BE2C (cell line): ENCODE measurements at regions not wholly inside any gene's neighbourhood (a gene's known extent, or its start where the extent isn't known, plus 50 kb on each side); places are given as distances from the start of the nearest gene placed in this dataset.

ENCODE experiments used
- DNase-seq: peaks from one replicate; pipeline ENCODE4 v3.0.0-alpha.2; 2020
- H3K27me3 ChIP-seq: fragments of 250-450 bp; sonication (Bioruptor Pico); 2 replicates; pipeline ENCODE4 v1.5.1; 2020; ENCODE audit warnings: mild to moderate bottlenecking
- H3K36me3 ChIP-seq: fragments of 250-450 bp; sonication (Bioruptor Pico); 2 replicates; pipeline ENCODE4 v1.5.1; 2020; ENCODE audit warnings: mild to moderate bottlenecking
- H3K4me1 ChIP-seq: fragments of 250-450 bp; sonication (Bioruptor Pico); 2 replicates; pipeline ENCODE4 v1.5.1; 2020
- H3K4me3 ChIP-seq: 2 replicates; pipeline ENCODE4 v1.5.1; 2011; ENCODE audit warnings: low read depth, low read length
- H3K9me3 ChIP-seq: fragments of 250-450 bp; sonication (Bioruptor Pico); 2 replicates; pipeline ENCODE4 v1.5.1; 2020
- CTCF ChIP-seq: IDR thresholded peaks from 2 replicates; pipeline ENCODE4 v1.5.1; 2012; ENCODE audit warnings: mild to moderate bottlenecking, low read depth, low read length

- TF ChIP-seq CTCF: no peak
- Histone ChIP-seq H3K4me1 (peaks cover 5% of the 10 kb centered on the region), H3K4me3 (no peak overlapping the region), H3K27me3 (no peaks in the 10 kb centered on the region), H3K36me3 (no peaks in the 10 kb centered on the region), H3K9me3 (no peaks in the 10 kb centered on the region)
- peak; percentile 39 for DNase-seq
These were observed 551.1 kb downstream of the TNS1 start for GRCh38 chr2:217451666-217452065.

GRCh38 chr2:217449444-217449843 lies 553.4 kb downstream of the TNS1 start:
- Histone ChIP-seq H3K27me3 (no peaks in the 10 kb centered on the region), H3K4me3 (no peak overlapping the region)

GRCh38 chr2:217448860-217449259 lies 553.9 kb downstream of the TNS1 start:
- no peak for DNase-seq
- Histone ChIP-seq H3K27me3 (no peaks in the 10 kb centered on the region), H3K9me3 (no peaks in the 10 kb centered on the region), H3K4me1 (peaks cover 5% of the 10 kb centered on the region), H3K4me3 (no peak overlapping the region), H3K36me3 (no peaks in the 10 kb centered on the region)
- no peak for TF ChIP-seq CTCF

More at GRCh38 chr2:217449444-217449843, 553.4 kb downstream of the TNS1 start:
- Histone ChIP-seq H3K36me3 (no peaks in the 10 kb centered on the region), H3K9me3 (no peaks in the 10 kb centered on the region), H3K4me1 (peaks cover 5% of the 10 kb centered on the region)
- DNase-seq: no peak
- TF ChIP-seq CTCF: no peak

- no peak for TF ChIP-seq CTCF
- H3K36me3 ChIP-seq: no peaks in the 10 kb centered on the region
- no peak overlapping the region for H3K4me3 ChIP-seq
- no peaks in the 10 kb centered on the region for H3K9me3 ChIP-seq
- no peak for DNase-seq
- no peaks in the 10 kb centered on the region for H3K4me1 ChIP-seq
- no peaks in the 10 kb centered on the region for H3K27me3 ChIP-seq
These were observed 557.1 kb downstream of the TNS1 start for GRCh38 chr2:217445723-217446122.

GRCh38 chr2:217444932-217445331 lies 557.9 kb downstream of the TNS1 start:
- no peaks in the 10 kb centered on the region for H3K9me3 ChIP-seq
- no peak for TF ChIP-seq CTCF
- no peaks in the 10 kb centered on the region for H3K4me1 ChIP-seq
- no peak overlapping the region for H3K4me3 ChIP-seq
- no peaks in the 10 kb centered on the region for H3K36me3 ChIP-seq
- no peak for DNase-seq
- no peaks in the 10 kb centered on the region for H3K27me3 ChIP-seq

GRCh38 chr2:217444509-217444908 lies 558.3 kb downstream of the TNS1 start:
- Histone ChIP-seq H3K27me3 (no peaks in the 10 kb centered on the region), H3K4me1 (no peaks in the 10 kb centered on the region), H3K4me3 (no peak overlapping the region), H3K36me3 (no peaks in the 10 kb centered on the region), H3K9me3 (no peaks in the 10 kb centered on the region)
- no peak for DNase-seq
- TF ChIP-seq CTCF: no peak
